NT2/D1 (cell line): ENCODE measurements at regions not wholly inside any gene's neighbourhood (a gene's known extent, or its start where the extent isn't known, plus 50 kb on each side); places are given as distances from the start of the nearest gene placed in this dataset.

Source experiments
- DNase-seq: peaks from one replicate; pipeline ENCODE4 v3.0.0-alpha.2; 2011; ENCODE audit warnings: low read depth, low spot score
- H3K27me3 ChIP-seq: 2 replicates; pipeline ENCODE4 v1.6.0; 2011; ENCODE audit warnings: mild to moderate bottlenecking; ENCODE audit not compliant: insufficient read length, insufficient read depth
- H3K36me3 ChIP-seq: 2 replicates; pipeline ENCODE4 v1.6.1; 2011; ENCODE audit warnings: mild to moderate bottlenecking, low read length, mixed read lengths; ENCODE audit not compliant: insufficient read depth, insufficient read length
- H3K4me1 ChIP-seq: 2 replicates; pipeline ENCODE4 v1.5.1; 2011; ENCODE audit not compliant: insufficient read depth, insufficient read length
- H3K4me3 ChIP-seq: 2 replicates; pipeline ENCODE4 v1.5.1; 2011; ENCODE audit warnings: low read depth; ENCODE audit not compliant: insufficient read length
- H3K9ac ChIP-seq: 2 replicates; pipeline ENCODE4 v1.6.0; 2011; ENCODE audit warnings: low read depth; ENCODE audit not compliant: insufficient read length
- H3K9me3 ChIP-seq: 2 replicates; pipeline ENCODE4 v1.5.1; 2011; ENCODE audit warnings: mild to moderate bottlenecking, low read length; ENCODE audit not compliant: insufficient read depth
- SUZ12 ChIP-seq: IDR thresholded peaks from 2 replicates; pipeline ENCODE4 v1.6.1; 2011; ENCODE audit not compliant: insufficient read length, insufficient read depth; ENCODE audit errors: extremely low read depth
- YY1 ChIP-seq: IDR thresholded peaks from 2 replicates; pipeline ENCODE4 v1.6.1; 2011; ENCODE audit not compliant: insufficient read length, insufficient read depth
- ZNF274 ChIP-seq: IDR thresholded peaks from 2 replicates; pipeline ENCODE4 v1.6.1; 2011; ENCODE audit warnings: mild to moderate bottlenecking, low read depth, low read length

- TF ChIP-seq SUZ12 (no peak), YY1 (no peak), ZNF274 (no peak)
- Histone ChIP-seq H3K36me3 (no peaks in the 10 kb centered on the region), H3K27me3 (no peaks in the 10 kb centered on the region), H3K4me3 (no peak overlapping the region), H3K9ac (no peak overlapping the region), H3K4me1 (no peaks in the 10 kb centered on the region), H3K9me3 (peaks cover 21% of the 10 kb centered on the region; the same call in 1 of the 2 replicates)
- DNase-seq, result no peak
These were observed 78.7 kb downstream of the RRM2 start for GRCh38 chr2:10201201-10201600.

GRCh38 chr2:10202131-10202665, 79.7 kb downstream of the RRM2 start:
- Histone ChIP-seq H3K9me3 (peaks cover 16% of the 10 kb centered on the region; the same call in 1 of the 2 replicates), H3K36me3 (no peaks in the 10 kb centered on the region), H3K4me1 (no peaks in the 10 kb centered on the region), H3K27me3 (no peaks in the 10 kb centered on the region), H3K9ac (no peak overlapping the region), H3K4me3 (no peak overlapping the region)
- TF ChIP-seq SUZ12, result no peak
- TF ChIP-seq YY1, result no peak
- TF ChIP-seq ZNF274, result no peak
- DNase-seq, result no peak

DNA sequence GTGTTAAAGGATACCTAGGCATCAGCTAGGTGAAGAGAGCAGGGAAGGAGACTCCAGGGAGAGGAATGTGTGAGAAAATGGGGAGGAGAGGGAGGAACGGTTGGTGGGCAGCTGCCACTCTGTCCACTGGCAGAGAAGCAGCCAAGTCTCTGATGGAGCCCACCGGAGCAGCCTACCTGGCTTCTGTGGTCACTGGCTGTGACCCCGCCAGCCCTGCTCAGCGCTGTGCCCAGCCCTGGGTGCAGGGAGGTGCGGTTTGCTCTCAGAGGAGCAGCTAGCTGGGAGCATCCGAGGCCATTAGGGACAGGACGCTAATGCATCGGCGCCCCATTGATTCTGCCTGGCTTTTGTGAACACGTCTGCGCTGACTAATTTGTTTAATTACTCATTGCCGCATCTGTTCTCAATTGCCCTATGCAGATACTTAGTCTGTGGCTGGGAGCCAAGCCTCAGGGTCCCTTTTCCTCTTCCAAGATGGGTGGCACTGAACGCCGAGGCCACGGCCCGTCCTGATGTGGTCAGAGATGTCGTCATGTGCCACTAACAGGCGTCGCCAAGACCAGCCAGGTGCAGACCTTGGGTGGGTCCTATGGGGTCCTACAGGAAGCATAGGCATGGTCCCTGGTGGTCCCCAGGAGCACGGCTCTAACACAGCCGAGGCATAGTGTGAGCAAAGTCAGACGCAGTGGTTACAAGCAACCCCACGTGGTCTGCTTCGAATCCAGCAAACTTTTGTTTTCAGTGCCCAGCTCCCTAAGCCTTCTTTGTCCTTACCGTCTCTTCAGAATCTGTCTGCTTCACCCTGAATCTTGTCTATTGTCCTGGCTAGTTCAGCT, 82.0 kb downstream of the RRM2 start:
- Histone ChIP-seq H3K4me1 (no peaks in the 10 kb centered on the region), H3K9ac (no peak overlapping the region), H3K27me3 (no peaks in the 10 kb centered on the region), H3K4me3 (no peak overlapping the region), H3K9me3 (no peaks in the 10 kb centered on the region), H3K36me3 (no peaks in the 10 kb centered on the region)
- no peak for TF ChIP-seq ZNF274
- TF ChIP-seq YY1, result no peak
- TF ChIP-seq SUZ12, result no peak
- no peak for DNase-seq

- no peaks in the 10 kb centered on the region for H3K36me3 ChIP-seq
- no peak for TF ChIP-seq ZNF274
- no peak for TF ChIP-seq SUZ12
- no peak for TF ChIP-seq YY1
- H3K9ac ChIP-seq, result no peak overlapping the region
- no peak overlapping the region for H3K4me3 ChIP-seq
- H3K27me3 ChIP-seq, result no peaks in the 10 kb centered on the region
- H3K4me1 ChIP-seq, result no peaks in the 10 kb centered on the region
- DNase-seq, result no peak
- no peaks in the 10 kb centered on the region for H3K9me3 ChIP-seq
These were observed 82.6 kb downstream of the RRM2 start for GRCh38 chr2:10205162-10205475.

- DNase-seq, result no peak
- no peaks in the 10 kb centered on the region for H3K36me3 ChIP-seq
- H3K4me1 ChIP-seq, result no peaks in the 10 kb centered on the region
- no peak for TF ChIP-seq SUZ12
- H3K27me3 ChIP-seq, result no peaks in the 10 kb centered on the region
- H3K9me3 ChIP-seq, result no peaks in the 10 kb centered on the region
- no peak overlapping the region for H3K4me3 ChIP-seq
- H3K9ac ChIP-seq, result no peak overlapping the region
These were observed 86.2 kb downstream of the RRM2 start for GRCh38 chr2:10208736-10209135.

GRCh38 chr2:10209406-10209935, 86.9 kb downstream of the RRM2 start:
- Histone ChIP-seq H3K4me1 (peaks cover 3% of the 10 kb centered on the region), H3K27me3 (no peaks in the 10 kb centered on the region), H3K4me3 (no peak overlapping the region), H3K36me3 (no peaks in the 10 kb centered on the region), H3K9ac (no peak overlapping the region), H3K9me3 (no peaks in the 10 kb centered on the region)
- no peak for DNase-seq
- TF ChIP-seq SUZ12 (no peak), ZNF274 (no peak), YY1 (no peak)

DNA sequence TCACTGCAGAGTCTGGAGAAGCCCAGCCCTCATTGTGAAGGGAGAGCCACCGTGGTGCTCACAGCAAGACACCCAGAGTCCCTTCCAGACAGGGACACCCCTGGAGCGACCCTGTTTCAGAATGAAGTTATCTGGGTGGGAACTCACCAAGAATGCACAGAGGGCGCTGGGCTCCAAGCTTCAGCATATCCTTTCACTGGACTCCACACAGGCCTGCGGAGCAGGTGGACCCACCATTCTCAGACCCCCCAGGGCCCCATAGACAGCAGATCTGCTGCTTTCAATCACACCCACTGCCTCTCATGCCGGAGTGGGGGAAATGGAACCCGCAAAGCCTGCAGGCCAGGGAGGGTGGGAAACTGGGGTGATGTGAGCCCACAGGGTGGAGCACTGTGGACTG, 87.8 kb downstream of the RRM2 start:
- no peak overlapping the region for H3K4me3 ChIP-seq
- TF ChIP-seq SUZ12 (no peak), YY1 (no peak), ZNF274 (no peak)
- peaks cover 5% of the 10 kb centered on the region for H3K4me1 ChIP-seq
- no peaks in the 10 kb centered on the region for H3K9me3 ChIP-seq
- H3K9ac ChIP-seq, result no peak overlapping the region
- no peaks in the 10 kb centered on the region for H3K36me3 ChIP-seq
- no peak for DNase-seq
- H3K27me3 ChIP-seq, result no peaks in the 10 kb centered on the region
